H1 (cell line): ENCODE measurements at regions not wholly inside any gene's neighbourhood (a gene's known extent, or its start where the extent isn't known, plus 50 kb on each side); places are given as distances from the start of the nearest gene placed in this dataset.

Experiments
- RAD21 ChIP-seq, 2 experiments: IDR thresholded peaks in 1 of 2; conservative IDR thresholded peaks in 1 of 2; 2 replicates each; pipeline ENCODE4 v1.6.1; 2011; ENCODE audit warnings: low read depth in 2 of 2, low read length in 2 of 2, improper control_type of control experiment in 1 of 2, inconsistent platforms in 1 of 2, mild to moderate bottlenecking in 1 of 2, moderate library complexity in 1 of 2
- TF ChIP-seq, protein P1 (sequence below): IDR thresholded peaks from 2 replicates; pipeline ENCODE4 v1.6.1; 2011; ENCODE audit warnings: low read length, improper control_type of control experiment

DNA sequence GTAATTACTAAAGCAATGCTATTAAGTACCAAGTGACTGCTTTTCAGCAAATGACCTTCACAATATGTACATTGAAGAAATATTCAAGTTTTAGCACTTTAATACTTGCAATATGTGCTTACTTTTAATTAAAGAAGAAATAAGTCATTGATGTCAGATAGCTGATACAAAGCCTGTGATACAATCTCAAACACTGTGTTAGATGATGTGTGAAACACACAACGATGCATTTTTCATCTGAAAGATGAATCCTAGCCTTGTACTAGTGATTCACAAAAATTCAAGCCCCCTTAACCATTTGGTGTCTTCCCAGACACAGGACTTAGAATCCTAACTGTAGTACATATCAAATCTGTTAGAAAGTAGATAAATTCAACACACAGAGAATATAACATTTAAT, 724.1 kb upstream of the ADAMTS5 start (continued):
- TF ChIP-seq RAD21 (IDR thresholded peaks at IDR 0.05 in 1 of 2, conservative IDR thresholded peaks at IDR 0.05 in 1 of 2; ENCODE audit: low read depth in 2 of 2, low read length in 2 of 2), result no peak
- TF ChIP-seq, protein P1, sequence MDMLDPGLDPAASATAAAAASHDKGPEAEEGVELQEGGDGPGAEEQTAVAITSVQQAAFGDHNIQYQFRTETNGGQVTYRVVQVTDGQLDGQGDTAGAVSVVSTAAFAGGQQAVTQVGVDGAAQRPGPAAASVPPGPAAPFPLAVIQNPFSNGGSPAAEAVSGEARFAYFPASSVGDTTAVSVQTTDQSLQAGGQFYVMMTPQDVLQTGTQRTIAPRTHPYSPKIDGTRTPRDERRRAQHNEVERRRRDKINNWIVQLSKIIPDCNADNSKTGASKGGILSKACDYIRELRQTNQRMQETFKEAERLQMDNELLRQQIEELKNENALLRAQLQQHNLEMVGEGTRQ, result no peak
